NCI-H1105 (cell line): ENCODE measurements at regions not wholly inside any gene's neighbourhood (a gene's known extent, or its start where the extent isn't known, plus 50 kb on each side); places are given as distances from the start of the nearest gene placed in this dataset.
A peak's percentile ranks its signal among the peaks of the same experiment; 100 is the strongest.
"Not testable (repeated sequence)": the region's sequence is repeated elsewhere in the genome, so short reads cannot be mapped to it uniquely, and the experiment has no call there.

ENCODE experiments used
- DNase-seq: peaks from one replicate; lab custom pipeline; 2025; lab: John Stamatoyannopoulos, UW

- DNase-seq, result no peak
Observed at GRCh38 chr3:153973722-153974265, 147.4 kb upstream of the ARHGEF26 start.

- no peak for DNase-seq
Observed at GRCh38 chr3:153974614-153975013, 146.6 kb upstream of the ARHGEF26 start.

GRCh38 chr3:153976891-153977554 is 144.2 kb upstream of the ARHGEF26 start:
- no peak for DNase-seq

- no peak for DNase-seq
Observed at GRCh38 chr3:153978006-153978405, 143.2 kb upstream of the ARHGEF26 start.

- no peak for DNase-seq
Observed at GRCh38 chr3:153979418-153980251, 141.6 kb upstream of the ARHGEF26 start.

GRCh38 chr3:153980252-153980590 is 141.0 kb upstream of the ARHGEF26 start:
- DNase-seq, result no peak

- DNase-seq, result not testable (repeated sequence)
Observed at GRCh38 chr3:153997364-153997763, 123.8 kb upstream of the ARHGEF26 start.

GRCh38 chr3:154003649-154004048 is 117.5 kb upstream of the ARHGEF26 start:
- DNase-seq, result no peak

- DNase-seq, result no peak
Observed at GRCh38 chr3:154011036-154011435, 110.2 kb upstream of the ARHGEF26 start.

- no peak for DNase-seq
Observed at GRCh38 chr3:154013736-154014135, 107.5 kb upstream of the ARHGEF26 start.

GRCh38 chr3:154015307-154015706 is 105.9 kb upstream of the ARHGEF26 start:
- DNase-seq, result no peak

- peak; percentile 19 for DNase-seq
Observed at GRCh38 chr3:154018100-154018696, 103.0 kb upstream of the ARHGEF26 start.

GRCh38 chr3:154022606-154023005 is 98.6 kb upstream of the ARHGEF26 start:
- DNase-seq, result no peak

- no peak for DNase-seq
Observed at GRCh38 chr3:154023148-154023547, 98.0 kb upstream of the ARHGEF26 start.

GRCh38 chr3:154025007-154025406 is 96.2 kb upstream of the ARHGEF26 start:
- DNase-seq, result no peak

- no peak for DNase-seq
Observed at GRCh38 chr3:154029926-154030325, 91.3 kb upstream of the ARHGEF26 start.

GRCh38 chr3:154034797-154035330 is 86.3 kb upstream of the ARHGEF26 start:
- no peak for DNase-seq

- no peak for DNase-seq
Observed at GRCh38 chr3:154040283-154040682, 80.9 kb upstream of the ARHGEF26 start.

- DNase-seq, result no peak
Observed at GRCh38 chr3:154044671-154045070, 76.5 kb upstream of the ARHGEF26 start.

- no peak for DNase-seq
Observed at GRCh38 chr3:154050216-154050615, 71.0 kb upstream of the ARHGEF26 start.

GRCh38 chr3:154050766-154051165 is 70.4 kb upstream of the ARHGEF26 start:
- no peak for DNase-seq

GRCh38 chr3:154059833-154060232 is 61.4 kb upstream of the ARHGEF26 start:
- no peak for DNase-seq
